PC-9 (cell line): ENCODE measurements at regions not wholly inside any gene's neighbourhood (a gene's known extent, or its start where the extent isn't known, plus 50 kb on each side); places are given as distances from the start of the nearest gene placed in this dataset.

Experiments used
- CTCF ChIP-seq: fragments of 200-600 bp; sonication (generic); conservative IDR thresholded peaks from 2 replicates; pipeline ENCODE4 v1.6.1; 2017; ENCODE audit warnings: mixed run types, antibody characterized with exemption, mild to moderate bottlenecking, moderate library complexity
- EZH2 ChIP-seq: fragments of 200-600 bp; sonication (generic); IDR thresholded peaks from 2 replicates; pipeline ENCODE4 v1.8.0; 2017; ENCODE audit warnings: antibody characterized with exemption, low read depth

- no peak for TF ChIP-seq CTCF
- no peak for TF ChIP-seq EZH2
These were observed 181.1 kb upstream of the ARID2 start for GRCh38 chr12:45548426-45548825.
